HG02623 (cell line): ENCODE measurements at regions not wholly inside any gene's neighbourhood (a gene's known extent, or its start where the extent isn't known, plus 50 kb on each side); places are given as distances from the start of the nearest gene placed in this dataset.
A peak's percentile ranks its signal among the peaks of the same experiment; 100 is the strongest.

Source experiments
- ATAC-seq: cut with Tn5 transposase; IDR thresholded peaks from one replicate; pipeline ENCODE4 v1.9.1; 2021; ENCODE audit warnings: moderate library complexity; ENCODE audit not compliant: unreplicated experiment

DNA sequence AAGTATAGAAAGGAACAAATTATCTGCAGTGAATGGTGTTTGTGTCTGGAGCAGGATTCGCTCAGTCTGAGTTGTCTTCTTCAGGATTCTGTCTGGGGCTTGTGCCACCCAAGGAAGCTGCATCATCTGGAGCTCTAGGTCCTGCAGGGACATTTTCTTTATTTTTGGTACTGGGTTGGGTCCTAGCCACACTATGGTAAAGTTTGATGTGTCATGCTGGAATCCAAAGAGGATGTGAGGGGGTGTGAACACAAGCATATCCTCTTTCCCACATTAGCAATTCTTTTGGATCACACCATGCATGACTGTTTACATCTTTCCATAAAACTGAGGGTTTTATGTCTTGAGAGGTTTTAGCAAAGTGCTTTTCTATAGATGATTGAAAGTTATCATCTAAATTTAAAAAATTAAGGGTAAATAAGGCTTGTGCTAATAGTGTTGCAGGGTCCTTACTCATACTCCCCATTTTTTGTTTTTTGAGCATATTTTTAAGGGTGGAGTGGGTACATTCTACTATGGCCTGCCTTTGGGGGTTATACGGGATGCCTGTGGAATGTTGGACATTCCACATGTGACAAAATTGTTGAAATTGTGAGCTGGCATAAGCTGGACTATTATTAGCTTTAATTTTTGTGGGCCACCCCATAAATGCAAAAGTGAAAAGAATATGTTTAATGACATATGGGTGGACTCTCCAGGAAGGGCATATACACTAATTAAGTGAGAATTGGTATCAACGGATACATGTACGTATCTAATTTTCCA lies 152.0 kb upstream of the HMCN1 start:
- no peak for ATAC-seq

DNA sequence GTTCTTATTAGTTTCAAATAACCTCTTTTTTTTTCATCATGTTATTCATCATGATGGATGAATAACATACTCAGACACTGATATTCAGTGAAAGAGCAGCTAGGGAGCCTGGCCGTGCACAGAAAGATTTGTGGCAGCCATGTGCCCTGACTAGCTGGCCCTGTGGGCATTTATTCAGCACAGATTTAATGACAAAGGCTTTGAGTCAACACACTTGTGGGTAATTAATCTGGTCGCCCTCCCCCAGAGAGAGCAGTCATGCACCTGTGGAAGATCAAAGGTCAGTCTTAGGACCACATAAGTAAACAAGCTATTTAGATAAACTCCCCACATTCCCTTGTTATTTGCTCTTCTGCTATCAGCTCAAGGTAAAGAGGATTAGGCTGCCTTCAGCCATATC lies 153.2 kb upstream of the HMCN1 start:
- ATAC-seq: no peak

DNA sequence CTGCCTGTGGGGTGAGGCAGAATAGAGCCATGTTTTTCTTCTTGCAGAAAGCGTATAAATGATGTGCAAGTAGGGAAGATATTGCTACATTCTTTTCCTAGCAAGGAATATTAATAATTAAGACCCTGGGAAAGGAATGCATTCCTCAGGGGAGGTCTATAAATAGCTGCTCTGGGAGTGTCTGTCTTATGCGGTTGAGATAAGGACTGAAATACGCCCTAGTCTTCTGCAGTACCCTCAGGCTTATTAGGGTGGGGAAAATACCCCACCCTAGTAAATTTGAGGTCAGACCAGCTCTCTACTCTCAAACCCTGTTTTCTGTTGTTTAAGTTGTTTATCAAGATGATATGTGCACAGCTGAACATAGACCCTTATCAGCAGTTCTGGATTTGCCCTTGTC lies 155.9 kb upstream of the HMCN1 start:
- ATAC-seq: no peak

DNA sequence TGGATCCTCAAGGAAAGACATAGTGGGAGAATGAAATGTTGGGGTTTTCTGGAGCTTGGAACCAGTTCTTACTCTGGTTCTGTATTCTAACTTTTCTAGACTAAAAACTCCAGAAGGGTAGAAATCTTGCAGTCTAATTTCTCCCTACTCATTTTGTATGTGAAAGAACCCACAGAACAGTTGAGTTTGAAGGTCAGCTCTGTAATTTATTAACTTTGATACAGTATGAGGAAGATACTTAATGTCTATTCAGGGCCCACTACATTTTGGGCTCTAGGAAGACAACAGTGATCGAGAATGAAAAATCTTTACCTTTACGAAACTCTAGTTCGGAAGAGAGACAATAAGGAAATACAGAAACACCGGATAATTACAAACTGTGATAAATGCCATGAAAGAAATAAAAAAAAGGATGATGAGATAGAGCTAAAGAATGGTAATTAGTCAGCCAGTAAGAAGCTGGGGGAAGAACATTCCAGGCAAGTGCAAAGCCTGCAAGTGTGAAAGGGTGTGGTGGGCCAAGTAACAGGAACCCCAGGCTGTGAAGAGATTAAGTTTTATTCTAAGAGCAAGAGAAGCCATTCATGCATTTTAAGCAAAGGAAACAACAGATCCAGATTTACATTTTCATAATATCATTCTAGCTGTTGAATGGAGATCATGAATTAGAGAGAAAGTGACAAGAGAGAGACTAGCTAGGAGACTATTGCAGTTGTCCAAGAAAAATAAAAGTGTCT lies 159.9 kb upstream of the HMCN1 start:
- no peak for ATAC-seq

DNA sequence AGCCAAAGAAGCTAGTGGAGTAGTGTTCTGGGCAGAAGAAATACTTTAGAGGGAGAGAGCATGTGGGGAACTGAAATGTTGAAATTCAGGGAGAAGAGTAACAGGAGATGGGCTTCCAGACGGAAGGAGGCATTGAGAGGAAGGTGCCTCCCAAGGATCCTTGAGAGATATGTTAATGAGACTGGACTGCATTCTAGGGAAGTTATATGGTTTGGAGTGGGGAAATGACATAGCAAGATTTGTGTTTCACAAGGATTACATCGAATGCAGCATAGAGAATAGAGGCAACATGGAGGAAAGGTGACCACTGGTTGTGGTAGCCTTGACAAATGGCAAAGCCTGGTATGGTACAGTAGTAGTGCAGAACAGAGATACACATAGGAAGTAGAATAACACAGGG lies 160.5 kb upstream of the HMCN1 start:
- ATAC-seq: no peak

DNA sequence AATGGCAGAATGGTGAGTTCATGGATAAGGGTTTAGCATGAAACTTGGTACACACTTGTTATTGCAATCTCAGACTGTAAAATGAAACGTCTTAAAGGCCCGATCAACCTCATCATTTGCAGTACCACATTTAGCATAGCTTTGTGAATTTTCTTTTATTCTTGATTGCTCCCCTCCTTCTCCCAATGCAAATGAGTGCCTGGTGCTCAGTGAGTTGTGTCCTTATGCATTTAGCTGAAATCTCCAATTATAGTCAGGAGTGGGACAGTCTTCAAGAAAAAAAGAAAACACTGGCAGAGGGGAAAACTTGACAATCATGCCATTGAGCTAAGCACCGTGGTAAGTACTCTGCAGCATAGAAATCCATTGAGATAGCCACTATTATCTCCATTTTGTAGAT lies 161.0 kb upstream of the HMCN1 start:
- no peak for ATAC-seq

DNA sequence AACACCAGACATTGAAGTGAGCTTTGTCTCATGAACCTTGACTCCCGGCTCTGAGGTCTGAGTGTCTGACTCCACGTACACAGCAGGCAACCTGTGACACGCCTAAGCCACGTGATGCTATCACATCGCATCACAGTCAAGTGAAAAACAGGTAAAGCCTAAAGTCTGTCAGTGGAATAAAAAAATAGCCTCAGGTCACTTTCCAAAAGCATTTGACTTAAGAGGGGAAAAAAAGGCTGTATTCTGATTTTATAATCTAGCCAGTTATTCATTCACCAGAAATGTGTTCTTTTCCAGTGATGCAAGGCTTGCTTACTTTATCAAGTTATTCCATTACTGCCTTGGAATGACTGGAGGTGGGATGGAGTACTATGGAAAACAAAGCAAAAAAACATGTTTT lies 163.2 kb upstream of the HMCN1 start:
- ATAC-seq: no peak

DNA sequence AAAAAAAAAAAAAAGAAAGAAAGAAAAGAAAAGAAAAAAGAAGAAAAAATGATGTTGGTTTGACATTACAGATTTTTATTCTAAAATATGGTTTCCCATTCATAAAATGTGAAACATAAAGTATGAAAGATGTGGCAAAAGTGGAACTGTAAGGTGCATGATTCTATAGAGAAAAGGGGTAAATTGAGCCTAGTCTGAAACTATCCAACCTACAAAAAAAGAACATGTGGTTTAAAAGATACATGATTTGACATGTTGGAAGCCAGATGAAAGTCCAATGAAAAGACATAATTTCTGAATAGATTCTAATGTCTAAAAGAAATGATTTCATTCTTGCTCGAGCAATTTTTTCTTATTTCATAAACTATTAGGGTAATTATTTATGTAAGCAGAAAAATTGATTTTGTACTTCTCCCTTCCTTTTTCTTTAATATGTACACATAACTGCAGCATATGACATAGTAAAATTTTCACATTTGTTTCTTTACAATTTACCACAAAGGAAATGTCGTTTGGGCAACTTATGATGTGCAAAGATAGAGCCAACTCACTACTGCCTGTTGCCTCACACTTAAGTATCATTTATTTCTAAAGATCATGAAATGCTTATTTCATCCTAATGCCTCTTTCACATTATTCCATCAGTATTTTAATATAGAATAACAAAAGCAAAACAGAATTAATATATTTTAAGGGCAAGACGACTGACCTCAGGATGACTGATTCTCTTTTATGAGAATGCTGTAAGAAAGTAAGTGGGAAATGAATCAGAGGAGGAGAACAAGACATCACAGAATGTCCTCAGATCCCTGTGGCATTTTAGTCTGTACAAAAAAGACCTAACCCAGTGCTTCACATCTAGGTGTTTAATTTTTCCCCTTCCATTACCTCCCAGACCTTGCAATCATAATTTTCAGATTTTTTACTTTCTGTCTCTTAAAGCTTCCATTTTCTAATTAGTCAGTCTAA lies 165.8 kb upstream of the HMCN1 start:
- no peak for ATAC-seq

DNA sequence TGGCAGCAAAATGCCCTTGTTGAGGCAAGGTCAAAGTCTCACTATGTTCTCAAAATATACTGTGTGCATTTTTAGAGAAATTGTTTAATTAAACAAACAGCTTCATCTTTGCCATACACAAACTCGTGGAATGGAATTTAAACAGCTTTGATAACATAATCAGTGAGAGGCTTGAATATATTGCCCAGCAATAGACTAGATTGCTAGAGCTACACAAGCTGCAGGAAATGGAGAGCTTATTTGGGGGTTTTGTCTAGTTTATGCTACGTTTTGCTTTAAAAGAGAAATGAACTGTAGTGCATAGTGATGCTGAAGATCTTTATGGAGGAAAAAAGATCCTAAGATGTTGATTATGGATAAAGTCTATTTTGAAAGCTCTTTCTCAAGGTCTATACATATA lies 166.8 kb upstream of the HMCN1 start:
- ATAC-seq: no peak

DNA sequence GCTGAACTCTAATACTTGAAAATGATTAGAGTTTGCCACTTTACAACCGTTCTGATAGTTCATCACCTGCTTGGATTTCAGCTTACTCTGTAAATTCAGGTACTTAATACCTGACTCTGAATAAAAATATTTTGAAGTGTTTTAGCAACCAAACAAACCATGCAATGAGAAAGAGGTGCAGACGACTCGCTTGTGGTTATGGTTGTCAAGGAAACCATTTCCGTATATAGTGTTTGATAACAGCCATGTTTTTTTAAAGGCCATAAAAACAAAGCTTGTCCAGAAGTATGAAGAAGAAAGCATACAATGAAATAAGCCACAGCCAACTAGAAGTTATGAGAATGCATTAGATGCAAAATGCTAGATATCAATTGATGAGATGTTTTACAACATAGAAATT lies 167.2 kb upstream of the HMCN1 start:
- no peak for ATAC-seq

DNA sequence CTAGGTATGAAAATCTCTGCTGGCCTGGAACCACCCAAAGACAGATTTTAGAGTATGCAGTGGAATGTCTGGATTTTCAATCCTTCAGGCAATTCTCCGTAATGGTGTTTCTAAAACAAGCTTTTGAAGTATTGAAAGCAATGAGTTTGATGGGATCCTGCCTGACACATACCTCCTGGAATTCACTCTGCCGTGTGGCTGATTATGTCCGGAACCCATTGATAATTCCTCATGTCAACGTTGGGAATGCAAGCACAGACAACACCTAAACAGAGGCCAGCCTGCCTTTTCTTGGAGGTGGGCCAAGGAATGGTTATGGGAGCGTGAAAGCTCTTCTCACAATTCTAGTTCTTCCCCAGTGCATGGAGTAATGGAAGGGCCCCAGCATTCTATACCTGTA lies 168.9 kb upstream of the HMCN1 start:
- no peak for ATAC-seq

DNA sequence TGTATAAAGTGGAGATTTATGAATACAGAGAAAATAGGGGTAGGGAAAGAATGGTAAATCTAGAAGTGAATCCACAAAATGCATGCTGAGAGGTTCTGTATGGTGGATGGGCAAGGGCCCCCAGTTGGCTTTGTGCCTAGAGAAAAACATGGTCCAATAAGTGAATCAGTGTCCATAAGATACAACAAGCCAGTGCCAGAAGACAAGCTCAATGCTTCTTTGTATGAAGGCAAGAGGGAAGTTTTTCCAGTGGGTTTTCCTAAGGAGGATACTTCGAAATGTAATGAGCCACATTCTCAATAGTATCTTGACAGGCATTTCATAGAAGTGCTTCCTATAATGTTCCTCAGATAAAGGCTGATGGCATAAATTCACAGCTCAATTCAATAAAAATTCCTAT lies 169.4 kb upstream of the HMCN1 start:
- no peak for ATAC-seq

DNA sequence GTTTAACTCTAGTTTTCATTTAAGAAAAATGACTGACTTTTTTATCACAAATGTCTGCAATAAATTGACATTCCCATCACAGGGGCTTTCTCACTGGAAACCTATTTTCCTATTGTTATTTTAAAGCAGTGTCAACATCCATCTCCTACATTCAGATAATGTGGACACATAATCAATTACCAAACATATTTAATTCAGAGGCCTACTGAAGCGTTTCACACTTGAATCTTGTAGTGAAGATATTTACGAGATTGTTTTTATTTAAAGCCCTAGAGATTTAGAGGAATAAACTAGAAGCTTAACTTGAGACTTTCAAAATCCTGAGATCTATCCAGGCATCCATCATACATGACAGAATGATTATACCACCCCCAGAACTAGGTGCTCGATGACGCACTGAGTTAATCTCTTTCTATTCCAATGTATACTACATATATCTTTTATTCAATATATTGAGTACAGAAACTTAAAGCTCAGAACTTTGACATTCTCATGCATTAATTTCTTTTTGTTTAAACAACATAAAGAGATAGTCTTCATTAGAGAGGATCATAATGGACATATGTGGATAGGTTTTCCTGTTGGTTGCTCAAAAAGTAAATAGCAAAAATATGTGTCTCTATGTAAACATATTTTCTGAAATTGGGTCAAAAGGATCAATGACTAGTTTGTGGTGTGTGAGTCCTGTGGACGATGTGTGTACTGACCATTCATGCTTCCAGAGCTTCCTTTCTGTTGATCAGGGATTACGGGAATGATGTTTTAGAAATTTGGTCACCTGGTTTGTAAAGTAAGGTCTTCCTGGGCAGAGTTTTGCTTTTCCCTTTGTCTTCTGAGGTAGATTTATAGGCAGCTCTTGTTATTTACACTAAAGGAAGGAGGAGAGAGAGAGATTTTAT lies 171.5 kb upstream of the HMCN1 start:
- no peak for ATAC-seq

DNA sequence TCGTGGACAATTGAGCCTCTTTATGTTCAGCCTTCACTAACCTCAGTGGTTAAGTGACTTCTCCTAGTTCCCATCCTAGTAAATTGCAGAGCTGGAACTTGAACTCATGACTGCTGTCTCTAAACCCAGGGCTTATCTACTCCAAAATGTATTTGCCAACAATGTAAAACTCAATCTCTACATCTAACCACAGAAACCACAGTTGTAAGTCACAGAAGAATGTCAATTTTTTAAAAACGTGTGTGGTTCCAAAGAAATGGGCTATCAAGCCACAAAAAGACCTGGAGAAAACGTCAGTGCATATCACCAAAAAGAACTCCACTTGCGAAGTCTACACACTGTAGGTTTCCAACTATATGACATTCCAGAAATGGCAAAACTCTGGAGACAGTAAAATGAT lies 172.6 kb upstream of the HMCN1 start:
- ATAC-seq: no peak

DNA sequence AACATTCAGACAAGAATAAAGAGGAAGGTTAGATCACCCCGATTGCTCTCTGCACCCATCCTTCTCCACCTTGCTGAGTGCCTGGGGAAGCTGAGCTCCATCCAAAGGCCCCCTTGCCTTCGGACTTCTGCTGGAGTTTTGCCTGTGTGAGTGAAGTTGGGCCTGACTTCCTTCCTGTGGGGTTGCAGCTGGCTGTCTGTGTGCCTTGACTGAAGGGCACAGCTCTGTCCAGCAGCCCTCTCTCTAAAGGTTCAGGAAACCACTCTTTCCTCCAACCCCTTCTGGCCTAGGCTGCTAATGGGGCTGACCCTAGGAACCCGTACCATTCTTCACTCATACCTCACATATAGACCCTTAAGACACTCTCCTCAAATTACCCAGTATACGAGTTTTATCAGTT lies 173.4 kb upstream of the HMCN1 start:
- no peak for ATAC-seq

DNA sequence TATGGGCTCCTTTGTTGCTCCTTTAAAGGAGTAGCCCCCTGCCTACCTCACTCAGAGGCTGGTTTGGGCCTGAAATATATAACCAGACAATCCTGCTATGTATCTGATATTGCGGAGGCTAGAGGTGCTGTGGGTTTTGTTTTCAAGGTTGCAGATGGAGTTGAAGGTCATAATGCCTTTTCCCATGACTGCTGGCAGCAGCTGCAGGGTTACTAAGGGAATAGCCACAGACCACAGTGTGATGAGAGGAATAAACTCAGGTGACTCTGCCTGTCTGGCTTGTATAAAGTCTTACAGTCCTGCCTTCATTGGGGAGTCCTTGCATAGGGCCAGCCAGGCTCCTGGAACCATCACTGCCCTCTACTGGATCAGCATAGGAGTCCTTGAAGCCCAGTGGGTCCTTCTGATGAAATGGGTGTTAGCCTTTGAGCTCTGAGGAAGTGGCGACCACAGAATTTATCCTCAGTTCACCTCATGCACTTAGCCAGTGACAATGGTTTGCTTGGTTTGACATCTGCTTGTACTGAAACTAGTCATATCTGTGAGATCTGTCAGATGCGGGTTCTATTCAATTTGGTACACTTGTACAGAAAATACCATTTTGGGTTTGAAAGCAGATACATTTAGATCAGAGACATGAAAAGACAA lies 174.4 kb upstream of the HMCN1 start:
- ATAC-seq: peak; percentile 96

DNA sequence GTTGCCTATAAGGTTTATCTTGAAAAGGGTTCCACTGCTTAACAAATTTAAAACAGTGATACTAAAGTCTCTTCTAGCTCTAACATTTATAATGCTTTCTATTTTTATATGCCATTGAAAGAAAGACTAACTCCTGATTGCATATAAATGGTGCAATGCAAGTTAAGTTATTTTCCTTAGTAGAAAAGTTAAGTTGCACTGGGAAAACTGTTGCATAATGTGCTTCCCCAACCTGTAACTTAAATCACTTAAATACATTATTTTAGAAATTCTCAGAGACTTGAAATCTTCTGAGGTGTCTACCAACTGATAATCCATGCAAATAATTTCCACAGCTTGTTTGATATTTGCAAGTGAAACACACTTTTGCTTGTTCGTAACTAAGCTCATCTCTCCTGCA lies 175.0 kb upstream of the HMCN1 start:
- ATAC-seq: no peak

DNA sequence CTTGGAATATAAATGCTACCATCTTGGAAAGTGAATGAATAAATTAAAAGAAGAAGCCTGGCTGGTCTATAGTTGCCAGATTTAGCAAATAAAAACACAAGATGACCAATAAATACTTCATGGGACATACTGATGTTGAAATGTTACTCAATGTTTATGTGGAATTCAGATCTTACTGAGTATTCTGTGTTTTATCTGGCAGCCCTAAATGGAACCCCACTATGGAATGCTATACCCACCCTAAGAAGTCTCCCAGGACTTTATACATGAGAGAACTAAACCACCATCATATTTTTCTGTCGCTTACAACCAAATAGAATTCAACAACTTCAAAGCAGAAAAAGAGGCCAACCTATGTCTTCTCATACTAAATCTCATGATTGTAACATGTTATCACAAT lies 177.6 kb upstream of the HMCN1 start:
- no peak for ATAC-seq

DNA sequence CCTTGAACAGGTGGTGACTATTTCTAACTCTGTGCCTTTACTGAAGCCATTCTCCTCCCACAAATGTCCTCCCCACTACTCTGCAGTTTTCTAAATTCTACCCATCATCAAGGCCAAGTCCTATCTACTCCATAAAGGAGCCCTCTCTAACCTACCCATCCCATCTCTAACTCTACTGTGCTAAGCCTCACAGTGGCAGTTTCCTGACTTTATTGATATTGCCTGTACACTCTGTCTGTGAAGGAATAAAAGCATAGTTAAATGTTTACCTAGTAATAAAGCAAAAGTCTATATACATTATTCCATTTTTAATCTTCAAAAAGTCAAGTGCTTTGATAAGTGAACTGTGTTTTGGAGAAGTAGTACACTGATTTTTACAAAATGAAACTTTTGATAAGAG lies 178.4 kb upstream of the HMCN1 start:
- no peak for ATAC-seq

DNA sequence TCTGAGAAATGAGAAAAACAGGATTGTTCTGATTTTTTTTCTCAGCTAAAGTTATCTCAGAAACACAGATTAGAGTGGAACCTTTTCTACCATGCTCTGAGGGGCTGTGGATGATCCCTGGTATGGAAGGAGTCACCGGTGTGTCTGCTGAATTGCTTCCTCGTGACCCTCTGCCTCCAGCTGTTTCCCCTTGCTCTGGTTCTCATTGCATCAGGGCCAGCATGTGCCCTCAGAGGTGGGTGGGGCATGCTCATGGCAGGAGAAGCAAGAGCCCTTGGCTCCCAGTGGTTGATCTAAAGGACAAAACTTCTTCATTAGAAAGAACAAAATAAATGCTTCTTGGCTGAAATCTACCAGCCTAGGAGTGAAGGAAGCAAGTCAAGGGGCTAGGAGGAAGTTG lies 183.2 kb upstream of the HMCN1 start:
- no peak for ATAC-seq
